ENCODE measurements at regions not wholly inside any gene's neighbourhood (a gene's known extent, or its start where the extent isn't known, plus 50 kb on each side); places are given as distances from the start of the nearest gene placed in this dataset.
"Not testable (repeated sequence)": the region's sequence is repeated elsewhere in the genome, so short reads cannot be mapped to it uniquely, and the experiment has no call there.

DNA sequence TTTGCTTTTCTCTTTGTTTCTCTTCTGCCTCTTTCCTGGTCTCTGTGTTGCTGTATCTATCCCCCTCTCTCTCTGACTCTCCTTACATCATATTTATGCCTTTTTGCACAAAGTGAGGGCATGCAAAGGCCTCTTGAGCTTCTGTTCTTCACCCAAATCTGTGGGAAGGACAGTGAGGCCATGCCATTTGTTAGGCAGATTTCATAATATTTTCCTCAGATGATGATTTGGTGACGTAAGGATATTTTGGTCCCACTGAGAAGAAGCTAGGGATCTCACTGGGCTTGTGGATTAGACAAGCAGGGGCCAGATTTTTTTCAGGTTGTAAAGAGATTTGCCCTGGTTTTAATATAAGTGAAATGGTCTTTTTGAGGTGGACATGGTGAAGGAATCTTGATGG lies 249.4 kb upstream of the USP24 start:
- no peak for DNase-seq

DNA sequence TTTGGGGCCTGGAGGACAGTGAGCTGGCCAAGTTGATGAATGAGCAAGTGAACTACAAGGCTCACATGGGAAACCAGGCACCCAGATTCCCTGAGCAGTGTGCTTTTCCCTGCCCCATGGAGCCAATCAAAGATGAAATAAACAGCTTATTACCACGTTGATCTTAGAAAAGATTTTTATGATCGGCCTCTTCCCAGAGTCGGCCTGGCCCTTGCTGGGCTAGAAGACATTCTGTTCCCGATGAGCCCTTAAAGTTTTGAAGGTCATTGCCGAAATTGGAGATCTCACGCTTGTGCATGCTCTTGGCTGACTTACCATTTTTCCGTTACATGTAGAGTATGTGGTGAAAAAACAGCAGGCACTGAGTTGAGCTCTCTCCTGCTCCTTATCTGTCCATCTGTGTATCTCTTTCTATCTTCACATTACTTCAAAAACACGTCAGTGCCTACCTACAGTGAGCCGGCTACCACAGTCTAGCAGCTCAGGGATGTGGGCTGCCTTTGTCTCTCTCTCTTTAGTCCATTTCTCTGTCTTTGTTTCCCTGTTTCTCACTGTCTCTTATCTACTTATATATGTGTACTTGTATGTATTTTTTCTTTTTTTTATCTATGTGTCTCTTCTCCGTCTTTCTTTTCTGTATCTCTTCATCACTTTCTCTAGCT lies 248.8 kb upstream of the USP24 start:
- no peak for DNase-seq

DNA sequence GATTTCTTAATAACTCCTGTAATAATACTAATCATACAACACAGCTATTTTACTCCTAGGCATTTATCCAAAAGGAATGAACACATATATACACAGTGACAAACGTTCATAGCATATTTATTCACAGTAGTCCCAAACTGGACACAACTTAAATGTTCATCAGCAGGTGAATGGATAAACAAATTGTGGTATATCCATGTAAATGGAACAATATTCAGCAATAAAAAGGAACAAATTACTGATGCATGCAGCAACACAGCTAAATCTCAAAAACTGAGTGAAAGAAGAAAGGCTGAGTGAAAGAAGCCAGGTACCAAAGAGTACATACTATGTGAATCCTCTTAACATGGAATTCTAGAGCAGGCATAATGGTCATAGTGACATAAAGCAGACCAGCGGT lies 242.7 kb upstream of the USP24 start:
- no peak for DNase-seq

- DNase-seq, result no peak
Measured at GRCh38 chr1:55456971-55457370, 241.8 kb upstream of the USP24 start.

DNA sequence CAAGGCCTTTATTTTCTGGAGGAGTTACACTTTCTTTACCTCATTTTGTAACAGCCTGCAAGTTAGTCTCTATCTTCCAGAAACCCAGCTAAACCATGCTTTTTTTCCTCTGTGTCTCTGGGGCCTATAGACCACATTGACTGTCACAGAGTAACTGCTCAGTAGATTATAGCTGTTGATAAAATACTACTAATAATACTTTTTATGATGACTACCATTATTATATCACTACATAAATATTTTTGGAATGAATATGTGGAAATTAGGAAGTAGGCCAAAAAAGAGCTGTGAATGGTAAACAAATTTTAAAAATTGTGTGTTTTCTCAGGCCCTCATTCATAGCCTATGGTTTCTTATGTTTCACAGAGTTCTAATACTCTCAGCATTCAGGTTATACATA lies 233.1 kb upstream of the USP24 start:
- DNase-seq, result no peak

DNA sequence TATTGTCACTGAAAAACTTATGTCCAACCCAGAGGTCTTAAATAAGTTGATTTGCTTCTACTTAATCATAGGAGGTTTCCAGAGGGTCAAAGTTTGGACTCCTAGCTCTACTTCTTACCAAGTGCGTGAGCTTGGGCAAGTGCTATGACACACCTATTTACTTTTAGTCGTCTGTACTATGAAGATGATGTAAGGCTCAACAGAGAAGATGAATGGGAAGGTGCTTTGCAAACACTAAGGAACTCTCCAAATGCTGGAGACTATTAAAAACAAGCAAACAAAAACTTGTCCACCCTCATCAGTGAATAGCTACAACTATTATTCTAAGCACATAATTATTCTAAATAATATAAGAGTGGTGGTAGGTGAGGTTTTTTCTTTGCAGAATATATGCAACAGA lies 232.3 kb upstream of the USP24 start:
- DNase-seq, result no peak

- DNase-seq, result no peak
Measured at GRCh38 chr1:55446351-55446750, 231.2 kb upstream of the USP24 start.

DNA sequence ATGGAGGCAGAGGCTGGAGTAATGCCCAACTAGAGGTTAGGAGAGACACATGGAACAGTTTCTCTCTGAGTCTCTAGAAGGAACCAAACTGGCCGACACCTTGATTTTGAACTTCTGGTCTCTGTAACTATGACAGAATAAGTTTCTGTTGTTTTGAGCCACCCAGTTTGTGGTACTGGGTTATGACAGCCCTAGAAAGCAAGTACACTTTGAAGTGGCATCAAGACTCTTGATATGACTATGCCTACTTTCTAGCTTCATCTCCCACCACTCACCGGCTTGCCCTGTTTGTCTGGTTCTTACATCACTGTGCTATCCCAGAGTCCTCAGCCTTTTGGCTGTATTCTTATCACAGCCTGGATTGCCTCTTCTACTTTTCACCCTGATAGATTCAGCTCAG lies 230.3 kb upstream of the USP24 start:
- DNase-seq, result no peak

DNA sequence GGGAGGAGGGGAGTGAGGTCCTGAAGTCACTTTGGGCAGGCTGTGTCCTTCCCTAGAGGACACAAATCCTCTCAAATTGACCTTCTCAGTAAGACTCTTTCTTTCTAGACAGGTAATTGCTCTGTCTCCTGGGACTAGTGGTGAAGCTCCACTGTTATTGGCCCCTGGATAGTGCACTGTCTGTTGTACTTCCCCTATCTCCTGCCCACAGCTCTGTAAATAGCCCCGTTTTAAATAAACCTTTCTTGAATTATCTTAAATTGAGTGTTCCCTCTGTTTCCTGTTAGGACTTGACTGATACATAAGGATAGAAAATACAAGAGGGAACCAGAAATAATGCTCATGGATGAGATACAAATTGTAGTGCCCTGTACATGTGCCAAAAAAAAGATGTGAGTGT lies 229.5 kb upstream of the USP24 start:
- DNase-seq, result no peak

DNA sequence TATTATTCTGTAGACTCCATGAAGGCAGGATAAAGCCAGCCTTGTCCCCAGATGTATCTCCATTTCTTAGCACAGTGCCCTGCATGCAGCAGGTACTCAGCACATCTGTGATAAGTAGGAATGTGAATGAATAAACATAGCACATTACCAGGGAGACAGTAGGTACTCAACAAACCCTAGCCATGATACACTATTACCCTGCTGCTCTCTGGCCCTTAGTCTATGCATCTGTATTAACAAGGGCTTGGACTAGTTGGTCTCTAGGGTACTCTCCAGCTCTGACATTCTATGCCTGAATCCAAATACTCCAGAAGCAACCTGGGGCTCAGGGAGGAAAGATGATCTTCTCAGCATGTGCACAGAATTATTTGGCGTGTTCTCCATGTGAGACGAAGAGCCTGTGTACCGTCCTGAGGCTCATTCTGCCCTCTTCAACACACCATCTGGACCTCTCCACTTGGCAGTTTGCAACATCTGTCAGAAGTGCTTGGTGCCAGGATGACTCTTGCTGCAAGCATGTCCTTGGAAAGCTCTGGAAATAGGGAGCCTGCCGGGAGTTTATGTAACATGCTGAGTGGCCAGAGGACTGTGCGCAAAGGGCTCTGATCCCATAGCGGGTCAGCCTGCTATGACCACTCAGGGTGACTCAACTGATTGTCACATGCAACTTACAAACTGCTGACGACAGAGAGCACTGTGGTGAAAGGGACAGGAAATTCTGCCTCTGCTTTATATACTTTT lies 228.2 kb upstream of the USP24 start:
- no peak for DNase-seq

- DNase-seq, result no peak
Measured at GRCh38 chr1:55441489-55441888, 226.3 kb upstream of the USP24 start.

- DNase-seq, result no peak
Measured at GRCh38 chr1:55437692-55438091, 222.5 kb upstream of the USP24 start.

GRCh38 chr1:55430720-55431119 lies 215.6 kb upstream of the USP24 start:
- DNase-seq, result not testable (repeated sequence)

GRCh38 chr1:55430206-55430605 lies 215.0 kb upstream of the USP24 start:
- DNase-seq, result not testable (repeated sequence)

GRCh38 chr1:55428944-55429931 lies 214.1 kb upstream of the USP24 start:
- no peak for DNase-seq

DNA sequence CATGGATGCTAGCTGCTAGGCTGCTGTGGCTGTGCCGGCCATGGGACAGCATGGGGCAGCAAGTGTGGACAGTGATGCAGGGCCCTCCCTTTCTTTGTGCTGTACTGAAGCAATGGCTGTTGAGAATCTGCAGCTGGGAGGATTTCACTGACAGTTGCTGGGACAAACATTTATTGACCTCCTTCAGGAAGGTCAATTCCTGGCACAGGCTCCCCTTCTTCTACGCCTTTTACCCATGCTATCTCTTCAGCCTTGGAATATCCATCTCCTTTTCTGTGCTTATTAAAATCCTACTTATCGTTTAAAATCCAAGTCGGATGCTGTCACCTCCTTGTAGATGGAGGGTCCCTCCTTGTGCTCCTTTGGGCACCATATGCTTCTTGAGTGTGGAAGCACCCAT lies 213.1 kb upstream of the USP24 start:
- DNase-seq, result no peak

DNA sequence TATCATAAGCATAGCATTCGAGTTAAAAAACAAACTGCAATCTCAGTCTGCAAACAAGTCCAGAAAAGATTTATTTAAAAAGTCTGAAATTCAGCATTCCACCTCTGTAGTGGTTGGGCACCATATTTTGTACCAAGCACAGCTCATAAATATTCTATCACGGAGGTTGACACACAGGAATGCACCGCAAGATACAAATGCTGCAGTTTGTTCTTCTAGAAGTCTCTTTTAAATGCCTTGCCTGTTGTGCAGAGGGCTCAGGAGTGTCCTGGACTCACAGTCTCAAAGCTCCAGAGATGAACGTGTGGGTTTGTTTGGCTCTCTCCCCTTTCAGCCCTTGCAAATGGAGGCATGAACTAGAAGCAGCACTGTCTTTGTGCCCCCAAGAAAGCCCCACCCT lies 212.4 kb upstream of the USP24 start:
- DNase-seq, result no peak

DNA sequence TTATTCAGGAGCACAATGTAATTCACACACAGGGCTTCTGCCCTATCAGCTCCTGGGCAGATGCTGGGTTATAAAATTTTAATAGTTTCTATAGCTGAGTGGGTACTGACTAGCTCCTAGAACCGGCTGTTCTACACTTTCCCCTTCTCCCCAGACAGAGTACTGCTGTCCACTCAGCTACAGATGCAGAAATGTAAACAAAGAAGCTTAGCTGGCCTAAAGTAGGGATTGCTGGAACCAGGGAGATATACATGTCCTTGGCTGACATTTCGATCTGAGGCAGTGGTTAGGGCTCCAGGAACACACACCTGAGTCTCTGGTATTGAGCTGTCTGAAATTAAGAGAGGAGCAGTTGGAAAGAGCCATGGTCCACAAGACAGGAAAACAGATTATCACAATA lies 211.5 kb upstream of the USP24 start:
- DNase-seq, result no peak

- DNase-seq, result no peak
Measured at GRCh38 chr1:55426156-55426555, 211.0 kb upstream of the USP24 start.

- no peak for DNase-seq
Measured at GRCh38 chr1:55425310-55425930, 210.3 kb upstream of the USP24 start.

- no peak for DNase-seq
Measured at GRCh38 chr1:55423376-55423775, 208.2 kb upstream of the USP24 start.

- DNase-seq, result no peak
Measured at GRCh38 chr1:55420929-55421716, 206.0 kb upstream of the USP24 start.

All from NCI-H1930 (cell line).